ENCODE measurements at regions not wholly inside any gene's neighbourhood (a gene's known extent, or its start where the extent isn't known, plus 50 kb on each side); places are given as distances from the start of the nearest gene placed in this dataset.
"Not testable (repeated sequence)": the region's sequence is repeated elsewhere in the genome, so short reads cannot be mapped to it uniquely, and the experiment has no call there.

GRCh38 chr20:30164389-30164788 lies 1093.1 kb upstream of the DEFB115 start:
- DNase-seq, H3K36me3 ChIP-seq: not testable (repeated sequence)

DNA sequence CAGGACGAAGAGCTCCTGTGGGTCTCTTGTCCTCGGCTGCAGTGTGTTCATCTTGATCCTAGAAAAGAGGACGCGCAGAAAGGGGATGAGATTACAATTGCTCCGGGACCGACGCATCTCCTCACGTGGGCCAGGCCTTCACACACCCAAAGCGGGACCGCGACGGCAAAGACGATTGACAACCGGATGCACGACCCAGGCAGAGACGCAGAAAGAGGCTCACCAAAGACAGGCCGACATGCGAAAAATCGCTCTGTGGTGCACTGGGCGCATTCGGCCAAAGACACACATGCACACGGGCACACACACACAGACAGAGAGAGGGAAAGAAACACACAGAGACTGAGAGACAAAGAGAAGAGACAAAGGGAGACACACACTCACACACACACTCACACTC lies 1089.9 kb upstream of the DEFB115 start:
- TF ChIP-seq, protein P1, sequence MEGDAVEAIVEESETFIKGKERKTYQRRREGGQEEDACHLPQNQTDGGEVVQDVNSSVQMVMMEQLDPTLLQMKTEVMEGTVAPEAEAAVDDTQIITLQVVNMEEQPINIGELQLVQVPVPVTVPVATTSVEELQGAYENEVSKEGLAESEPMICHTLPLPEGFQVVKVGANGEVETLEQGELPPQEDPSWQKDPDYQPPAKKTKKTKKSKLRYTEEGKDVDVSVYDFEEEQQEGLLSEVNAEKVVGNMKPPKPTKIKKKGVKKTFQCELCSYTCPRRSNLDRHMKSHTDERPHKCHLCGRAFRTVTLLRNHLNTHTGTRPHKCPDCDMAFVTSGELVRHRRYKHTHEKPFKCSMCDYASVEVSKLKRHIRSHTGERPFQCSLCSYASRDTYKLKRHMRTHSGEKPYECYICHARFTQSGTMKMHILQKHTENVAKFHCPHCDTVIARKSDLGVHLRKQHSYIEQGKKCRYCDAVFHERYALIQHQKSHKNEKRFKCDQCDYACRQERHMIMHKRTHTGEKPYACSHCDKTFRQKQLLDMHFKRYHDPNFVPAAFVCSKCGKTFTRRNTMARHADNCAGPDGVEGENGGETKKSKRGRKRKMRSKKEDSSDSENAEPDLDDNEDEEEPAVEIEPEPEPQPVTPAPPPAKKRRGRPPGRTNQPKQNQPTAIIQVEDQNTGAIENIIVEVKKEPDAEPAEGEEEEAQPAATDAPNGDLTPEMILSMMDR (IDR thresholded peaks at IDR 0.05), result no peak
- TF ChIP-seq POLR2A (IDR thresholded peaks at IDR 0.05), result no peak

More at GRCh38 chr20:30164389-30164788, 1093.1 kb upstream of the DEFB115 start:
- H3K4me3 ChIP-seq, H3K27ac ChIP-seq, H3K9me3 ChIP-seq, H3K27me3 ChIP-seq, H3K4me1 ChIP-seq: not testable (repeated sequence)

DNA sequence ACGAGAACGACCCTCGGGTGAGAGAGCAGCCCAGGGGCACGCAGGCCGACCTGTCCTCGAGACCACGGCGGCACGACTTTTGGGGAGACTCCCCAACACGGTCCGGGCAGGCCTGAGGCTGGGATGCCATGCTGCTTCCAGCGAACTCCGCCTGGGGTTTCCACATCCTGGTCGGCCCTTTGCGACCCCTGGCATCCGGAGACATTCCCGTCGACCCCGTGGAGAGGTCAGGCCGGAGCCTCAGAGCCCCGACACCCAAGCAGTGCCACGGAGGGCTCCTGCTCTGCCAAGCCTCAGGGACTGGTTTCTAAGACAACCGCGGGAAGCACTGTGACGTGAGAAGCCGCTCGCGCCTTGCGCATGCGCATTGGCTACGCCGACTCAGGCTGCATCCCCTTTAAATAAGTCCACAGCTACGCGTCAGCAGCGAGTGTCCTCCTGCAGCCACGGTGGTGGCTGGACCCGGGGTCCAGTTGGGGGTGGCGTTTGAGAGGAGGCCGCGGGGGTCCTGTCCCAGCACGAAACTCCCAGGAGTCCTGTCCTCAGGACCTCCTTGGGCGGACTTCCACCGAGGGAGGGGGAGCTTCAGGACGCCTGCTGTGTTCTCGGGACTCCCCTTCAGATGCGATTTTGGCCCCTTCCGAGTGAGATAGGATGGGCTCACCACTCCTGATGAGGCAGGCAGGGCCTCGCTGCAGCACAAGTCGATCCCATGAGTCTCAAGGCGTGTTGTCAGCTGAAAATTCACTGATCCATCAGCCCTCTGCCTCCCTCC lies 1089.3 kb upstream of the DEFB115 start:
- Histone ChIP-seq H3K27ac (no peak overlapping the region), H3K36me3 (no peaks in the 10 kb centered on the region), H3K27me3 (no peaks in the 10 kb centered on the region), H3K4me1 (no peaks in the 10 kb centered on the region), H3K9me3 (no peaks in the 10 kb centered on the region), H3K4me3 (peak overlapping the region in 1 of 4 donors; percentile 19)
- no peak for TF ChIP-seq POLR2A (IDR thresholded peaks at IDR 0.05)
- TF ChIP-seq, protein P1 (IDR thresholded peaks at IDR 0.05), result no peak
- peak in 1 of 3 donors; percentile 47 for DNase-seq

More for the DNA sequence above, 1089.9 kb upstream of the DEFB115 start:
- Histone ChIP-seq H3K9me3 (no peaks in the 10 kb centered on the region), H3K27ac (no peak overlapping the region), H3K4me3 (no peak overlapping the region), H3K27me3 (no peaks in the 10 kb centered on the region), H3K36me3 (no peaks in the 10 kb centered on the region), H3K4me1 (no peaks in the 10 kb centered on the region)
- peak in 1 of 3 donors; percentile 26 for DNase-seq

DNA sequence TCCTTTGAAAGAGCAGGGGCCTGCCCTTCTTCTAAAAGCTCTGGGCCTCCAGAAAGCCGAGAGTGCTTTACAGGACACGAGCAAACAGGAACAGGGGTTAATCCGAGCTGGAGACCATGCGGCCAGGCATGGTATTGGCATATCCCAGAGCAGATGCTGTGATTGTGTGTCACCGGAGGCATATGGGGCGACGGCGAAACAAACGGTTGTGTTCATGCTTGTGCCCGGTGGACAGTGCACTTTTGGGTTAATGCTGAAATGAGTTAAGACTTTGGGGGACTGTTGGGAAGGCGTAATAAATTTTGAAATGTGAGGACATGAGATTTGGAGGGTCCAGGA lies 1088.7 kb upstream of the DEFB115 start:
- TF ChIP-seq, protein P1 (IDR thresholded peaks at IDR 0.05), result no peak
- TF ChIP-seq POLR2A (IDR thresholded peaks at IDR 0.05), result no peak
- Histone ChIP-seq H3K27me3 (no peaks in the 10 kb centered on the region), H3K4me1 (no peaks in the 10 kb centered on the region), H3K9me3 (no peaks in the 10 kb centered on the region), H3K27ac (no peak overlapping the region), H3K36me3 (no peaks in the 10 kb centered on the region), H3K4me3 (no peak overlapping the region)
- DNase-seq, result peak in 1 of 3 donors; percentile 23

- no peaks in the 10 kb centered on the region for H3K9me3 ChIP-seq
- H3K36me3 ChIP-seq, result no peaks in the 10 kb centered on the region
- H3K4me3 ChIP-seq, result no peak overlapping the region
- H3K27ac ChIP-seq, result no peak overlapping the region
- TF ChIP-seq, protein P1 (IDR thresholded peaks at IDR 0.05), result no peak
- no peak for TF ChIP-seq POLR2A (IDR thresholded peaks at IDR 0.05)
- H3K27me3 ChIP-seq, result no peaks in the 10 kb centered on the region
- H3K4me1 ChIP-seq, result no peaks in the 10 kb centered on the region
- peak in 1 of 3 donors; percentile 45 for DNase-seq
Measured at GRCh38 chr20:30175681-30176080, 1081.8 kb upstream of the DEFB115 start.

- not testable (repeated sequence) for H3K9me3 ChIP-seq, H3K27me3 ChIP-seq, DNase-seq, H3K27ac ChIP-seq, H3K4me3 ChIP-seq, H3K4me1 ChIP-seq, H3K36me3 ChIP-seq
Measured at GRCh38 chr20:30183124-30183523, 1074.3 kb upstream of the DEFB115 start.

DNA sequence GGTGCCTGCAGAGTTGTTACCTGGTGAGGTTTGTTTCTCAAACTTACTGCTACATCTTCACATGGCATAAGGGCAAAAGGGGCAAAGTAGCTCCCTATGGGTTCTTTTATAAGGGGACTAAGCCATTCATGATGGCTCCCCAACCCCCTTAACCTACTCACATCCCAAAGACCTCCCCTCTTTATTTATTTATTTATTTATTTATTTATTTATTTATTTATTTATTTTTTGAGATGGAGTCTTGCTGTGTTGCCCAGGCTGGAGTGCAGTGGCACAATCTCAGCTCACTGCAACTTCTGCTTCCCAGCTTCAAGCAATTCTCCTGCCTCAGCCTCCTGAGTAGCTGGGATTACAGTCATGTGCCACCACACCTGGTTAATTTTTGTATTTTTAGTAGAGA lies 1065.7 kb upstream of the DEFB115 start:
- not testable (repeated sequence) for H3K9me3 ChIP-seq, H3K4me3 ChIP-seq, H3K27ac ChIP-seq, H3K27me3 ChIP-seq, DNase-seq, H3K36me3 ChIP-seq, H3K4me1 ChIP-seq

GRCh38 chr20:30234477-30234876 lies 1023.0 kb upstream of the DEFB115 start:
- H3K4me3 ChIP-seq, H3K27ac ChIP-seq, H3K9me3 ChIP-seq: not testable (repeated sequence)

DNA sequence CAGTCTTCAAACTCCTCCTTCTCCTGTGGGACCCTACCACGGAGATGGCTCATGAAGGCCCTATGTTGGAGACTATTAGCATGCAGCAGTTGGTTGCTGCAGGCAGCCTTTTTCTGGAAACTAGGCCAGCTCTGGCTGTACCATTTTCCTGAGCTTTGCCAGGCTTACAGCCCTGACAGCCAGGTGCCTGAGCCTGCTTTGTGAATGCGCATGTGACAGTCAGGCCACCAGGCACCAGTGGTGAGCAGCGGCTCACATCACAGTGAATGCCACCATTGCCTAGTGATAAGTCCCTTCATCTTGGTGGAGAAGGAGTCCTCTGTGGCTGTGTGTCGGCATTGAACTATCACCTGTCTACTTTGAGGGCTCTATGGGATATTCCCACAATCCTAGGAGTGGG lies 982.4 kb upstream of the DEFB115 start:
- H3K36me3 ChIP-seq, H3K27me3 ChIP-seq, H3K27ac ChIP-seq, DNase-seq, H3K4me3 ChIP-seq, H3K4me1 ChIP-seq, H3K9me3 ChIP-seq: not testable (repeated sequence)

More at GRCh38 chr20:30234477-30234876, 1023.0 kb upstream of the DEFB115 start:
- not testable (repeated sequence) for DNase-seq, H3K36me3 ChIP-seq, H3K27me3 ChIP-seq, H3K4me1 ChIP-seq
